GM18868 (cell line): ENCODE measurements at regions not wholly inside any gene's neighbourhood (a gene's known extent, or its start where the extent isn't known, plus 50 kb on each side); places are given as distances from the start of the nearest gene placed in this dataset.
"Not testable (repeated sequence)": the region's sequence is repeated elsewhere in the genome, so short reads cannot be mapped to it uniquely, and the experiment has no call there.

Source experiments
- ATAC-seq: cut with Tn5 transposase; IDR thresholded peaks from one replicate; pipeline ENCODE4 v1.9.1; 2021; ENCODE audit warnings: mild to moderate bottlenecking, moderate library complexity; ENCODE audit not compliant: unreplicated experiment

DNA sequence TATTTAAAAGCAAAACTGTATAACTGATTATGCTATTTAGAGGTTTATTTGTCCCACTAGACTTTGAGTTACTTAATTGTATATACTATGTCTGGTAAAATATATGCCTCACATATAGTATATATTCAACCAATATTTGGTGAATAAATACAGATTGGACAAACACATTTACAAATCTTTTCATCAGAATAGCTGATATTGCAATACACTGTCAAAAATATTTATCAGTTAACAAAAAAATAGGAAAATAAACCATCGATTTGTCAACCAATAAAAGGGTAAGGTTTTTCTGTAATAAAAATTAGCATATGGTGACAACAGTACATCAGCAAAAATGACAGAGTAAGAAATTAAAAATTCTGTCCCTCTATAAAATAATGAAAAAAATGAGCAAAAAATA is 889.9 kb upstream of the INTU start:
- ATAC-seq, result no peak

DNA sequence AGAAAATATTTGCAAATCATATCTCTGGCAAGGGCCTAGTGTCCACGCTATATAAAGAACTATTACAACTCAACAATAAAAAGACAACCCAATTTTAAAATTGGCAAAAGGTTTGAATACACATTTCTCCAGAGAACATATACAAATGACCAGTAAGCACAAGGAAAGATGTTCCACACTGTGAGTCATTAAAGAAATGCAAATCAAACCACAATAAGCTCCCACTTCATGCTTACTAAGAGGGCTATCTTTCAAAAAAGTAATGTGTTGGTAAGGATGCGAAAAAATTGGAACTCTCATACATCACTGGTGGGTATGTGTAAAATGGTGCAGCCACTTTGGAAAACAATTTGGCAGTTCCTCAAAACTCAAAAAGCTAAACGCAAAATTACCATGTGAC is 884.0 kb upstream of the INTU start:
- ATAC-seq, result no peak

DNA sequence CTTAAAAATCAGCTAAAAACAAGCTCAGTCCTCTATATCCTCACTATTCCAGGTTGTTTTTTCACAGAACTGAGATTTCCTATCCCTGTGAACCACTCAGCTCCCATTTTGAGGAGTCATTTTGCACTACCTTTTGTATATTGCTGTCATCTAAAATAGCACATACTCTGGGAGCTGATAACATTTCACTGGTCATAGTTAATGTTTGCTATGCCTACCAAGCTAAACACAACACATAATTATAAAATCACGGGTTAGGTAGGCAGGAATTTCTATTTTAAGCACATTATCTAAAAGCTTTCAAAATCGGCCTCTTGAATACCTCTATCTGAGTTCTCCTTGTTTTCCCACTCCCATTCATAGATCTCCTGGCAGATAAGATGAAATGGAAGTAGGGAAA is 882.0 kb upstream of the INTU start:
- no peak for ATAC-seq

DNA sequence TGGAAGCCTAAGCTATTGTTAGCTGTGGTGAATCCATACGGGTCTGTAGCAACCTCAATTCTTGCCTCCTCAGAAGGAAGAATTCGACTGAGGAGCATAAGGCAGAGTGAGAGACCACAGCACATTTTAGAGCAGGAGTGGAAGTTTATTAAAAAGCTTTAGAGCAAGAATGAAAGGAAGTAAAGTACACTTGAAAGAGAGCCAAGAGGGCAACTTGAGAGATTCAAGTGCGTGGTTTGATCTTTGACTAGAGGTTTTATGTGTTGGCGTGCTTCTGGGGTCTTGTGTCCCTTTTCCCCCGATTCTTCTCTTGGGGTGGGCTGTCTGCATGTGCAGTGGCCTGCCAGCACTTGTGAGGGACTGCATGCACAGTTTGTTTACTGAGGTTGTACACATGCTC is 880.6 kb upstream of the INTU start:
- no peak for ATAC-seq

DNA sequence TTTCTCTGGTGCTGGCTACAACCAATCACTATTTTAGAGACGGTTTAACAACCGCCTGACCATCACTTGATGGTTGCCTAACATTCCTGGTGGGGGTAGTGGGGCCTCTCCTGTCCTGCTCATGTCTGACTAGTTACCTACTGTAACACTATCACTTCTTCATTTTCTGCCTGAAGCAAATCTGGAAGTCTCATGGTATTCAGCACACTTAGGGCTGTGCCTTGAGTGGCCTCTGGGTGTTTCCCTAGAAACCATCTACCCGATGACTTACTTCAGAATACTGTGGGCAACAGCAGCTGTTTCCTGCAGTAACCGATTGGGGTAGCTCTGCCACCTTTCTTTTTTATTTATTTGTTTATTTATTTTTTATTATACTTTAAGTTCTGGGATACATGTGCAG is 880.1 kb upstream of the INTU start:
- ATAC-seq, result no peak

DNA sequence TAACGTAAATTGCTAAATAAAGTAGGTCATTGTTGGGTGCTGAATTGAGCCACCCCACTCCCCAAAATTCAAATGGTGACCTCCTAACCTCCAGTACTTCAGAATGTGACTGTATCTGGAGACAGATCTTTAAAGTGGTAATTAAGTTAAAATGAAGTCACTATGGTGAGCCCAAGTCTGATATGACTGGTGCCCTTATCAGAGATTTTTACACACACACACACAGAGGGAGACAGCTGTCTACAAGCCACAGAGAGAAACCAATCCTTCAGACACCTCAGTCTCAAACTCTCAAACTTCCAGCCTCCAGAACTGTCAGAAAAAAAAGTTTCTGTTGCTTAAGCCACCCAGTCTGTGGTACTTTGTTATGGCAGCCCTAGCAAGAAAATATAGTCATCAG is 879.2 kb upstream of the INTU start:
- ATAC-seq, result no peak

DNA sequence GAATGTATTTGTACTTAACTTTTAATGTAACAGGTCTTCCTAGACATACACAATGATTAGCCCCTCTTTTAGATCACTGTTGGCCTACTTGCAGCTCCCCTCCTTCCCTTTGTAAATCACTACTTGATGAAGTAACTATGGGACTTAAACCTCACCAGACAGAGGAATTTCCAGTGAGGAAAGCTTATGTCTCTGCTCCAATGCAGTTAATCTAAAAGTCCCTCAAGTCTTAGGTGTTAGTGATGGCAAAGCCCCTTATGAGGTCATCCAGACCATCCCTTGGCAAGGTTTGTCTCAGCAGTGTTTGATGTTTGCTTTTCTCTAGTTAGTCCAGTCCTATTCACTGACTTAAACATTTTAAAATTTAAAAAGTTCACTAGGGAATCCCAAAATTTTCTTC is 877.3 kb upstream of the INTU start:
- no peak for ATAC-seq

DNA sequence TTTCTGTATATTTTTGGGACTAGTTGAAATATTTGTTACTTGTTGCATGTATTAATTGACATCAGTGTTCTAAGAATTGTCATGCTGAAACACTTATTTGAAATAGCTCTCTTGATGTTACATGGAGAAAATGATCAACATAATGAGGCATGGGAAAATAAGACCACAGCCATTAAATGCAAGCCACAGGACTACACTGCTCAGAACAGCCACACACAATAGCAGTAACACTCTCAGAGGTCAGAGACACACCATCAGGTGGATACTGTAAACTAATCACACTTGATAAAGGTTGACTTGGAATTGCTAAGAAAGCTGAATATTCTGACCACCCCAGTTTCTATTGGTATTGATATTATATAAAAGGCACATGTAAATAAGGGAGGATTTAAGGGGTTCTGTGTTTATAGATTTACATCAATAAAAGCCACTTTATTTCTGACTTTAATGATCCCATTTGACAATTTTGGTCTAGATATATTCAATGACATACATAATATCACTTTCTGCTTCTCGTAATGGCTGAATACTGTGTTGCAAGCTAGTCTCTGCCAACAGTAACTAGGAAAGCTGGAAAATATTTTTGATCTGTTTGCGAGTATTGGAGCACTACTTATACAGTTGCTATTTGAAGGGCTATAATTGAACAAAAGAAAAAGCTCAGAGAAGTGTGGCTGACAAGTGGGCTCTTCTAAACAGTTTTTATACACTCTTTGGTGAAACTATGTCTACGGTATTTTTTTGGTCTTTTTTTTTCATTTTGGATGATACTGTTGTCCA is 876.5 kb upstream of the INTU start:
- ATAC-seq, result no peak

DNA sequence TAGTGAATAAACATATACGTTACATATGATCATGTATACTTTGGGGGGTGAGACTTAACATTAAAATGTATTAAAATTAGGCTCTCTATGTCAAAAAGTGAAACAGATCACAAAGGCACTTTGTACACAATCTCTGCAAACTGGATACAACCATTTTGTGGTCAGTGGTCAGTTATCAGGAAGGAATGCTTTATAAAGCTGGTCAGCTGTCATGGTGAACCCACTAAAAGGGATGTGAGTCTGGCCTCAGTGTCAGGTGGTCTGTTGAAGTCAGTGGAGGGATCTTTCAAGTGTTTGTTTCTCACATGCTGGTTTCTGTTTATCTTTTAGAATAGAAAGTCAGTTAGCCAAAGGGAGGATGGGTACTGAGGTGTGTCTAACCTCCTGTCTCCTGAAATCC is 875.5 kb upstream of the INTU start:
- no peak for ATAC-seq

DNA sequence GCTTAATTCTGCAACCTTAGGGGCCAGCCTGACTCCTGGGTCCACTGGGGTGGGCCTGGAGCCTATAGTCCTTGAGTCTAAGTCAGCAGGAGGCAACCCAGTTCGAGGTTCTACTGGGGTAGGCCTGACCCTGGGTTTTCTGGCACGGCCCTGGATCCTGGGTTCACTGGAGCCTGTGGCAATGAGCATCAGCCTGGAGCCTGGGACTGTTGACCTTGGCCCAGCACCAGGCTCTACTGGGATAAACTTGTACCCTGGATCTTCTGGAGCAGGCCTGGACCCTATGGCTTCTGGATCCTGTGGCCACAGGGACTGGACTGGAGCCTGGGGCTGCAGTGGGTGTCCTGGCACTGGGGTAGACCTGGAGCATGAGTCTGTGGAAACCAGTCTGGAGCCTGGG is 874.3 kb upstream of the INTU start:
- no peak for ATAC-seq

DNA sequence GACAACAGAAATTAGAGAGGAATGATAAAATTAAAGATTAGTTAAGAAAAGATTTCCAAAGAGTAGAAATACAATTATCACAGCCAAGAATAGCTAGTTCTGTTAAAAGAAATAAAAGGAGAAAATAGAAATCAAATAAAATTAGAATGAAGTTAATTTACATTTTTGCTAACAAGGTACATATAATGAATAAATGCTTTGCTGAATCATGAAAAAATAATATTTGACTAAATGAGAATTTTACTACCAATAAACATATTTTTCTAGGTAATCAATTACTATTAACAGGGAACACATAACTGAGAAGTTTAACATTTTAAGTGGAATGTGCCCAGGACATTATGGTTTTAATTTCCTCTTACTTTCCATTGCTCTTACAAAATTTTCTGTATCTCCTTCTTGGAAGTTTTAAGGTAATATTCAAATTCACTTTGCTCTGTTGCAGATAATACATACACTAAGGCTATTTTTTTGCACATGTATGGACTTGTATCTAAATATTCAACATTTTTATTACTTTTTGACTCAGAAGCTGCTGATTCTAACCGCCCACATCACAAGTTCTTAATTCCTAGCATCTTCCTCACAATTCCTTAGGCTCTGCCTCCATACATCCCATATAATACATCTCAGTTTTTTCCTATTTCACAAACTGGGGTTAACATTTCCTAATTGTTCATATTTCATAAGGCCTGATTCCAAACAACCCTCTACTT is 870.7 kb upstream of the INTU start:
- no peak for ATAC-seq

DNA sequence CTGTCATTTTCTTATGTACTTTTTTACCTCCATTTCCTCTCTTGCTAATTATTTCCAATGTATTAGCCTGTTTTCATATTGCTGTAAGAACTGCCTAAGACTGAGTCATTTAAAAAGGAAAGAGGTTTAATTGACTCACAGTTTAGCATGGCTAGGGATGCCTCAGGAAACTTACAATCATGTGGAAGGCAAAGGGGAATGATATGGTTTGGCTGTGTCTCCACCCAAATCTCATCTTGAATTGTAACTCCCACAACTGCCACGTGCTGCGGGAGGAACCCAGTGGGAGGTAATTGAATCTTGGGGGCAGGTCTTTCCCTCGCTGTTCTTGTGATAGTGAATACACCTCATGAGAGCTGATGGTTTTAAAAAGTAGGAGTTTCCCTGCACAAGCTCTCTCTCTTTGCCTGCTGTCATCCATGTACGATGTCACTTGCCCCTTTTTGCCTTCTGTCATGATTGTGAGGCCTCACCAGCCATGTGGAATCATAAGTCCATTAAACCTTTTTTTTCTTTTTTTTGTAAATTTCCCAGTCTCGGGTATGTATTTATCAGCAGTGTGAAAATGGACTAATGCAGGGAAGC is 870.0 kb upstream of the INTU start:
- ATAC-seq, result no peak

DNA sequence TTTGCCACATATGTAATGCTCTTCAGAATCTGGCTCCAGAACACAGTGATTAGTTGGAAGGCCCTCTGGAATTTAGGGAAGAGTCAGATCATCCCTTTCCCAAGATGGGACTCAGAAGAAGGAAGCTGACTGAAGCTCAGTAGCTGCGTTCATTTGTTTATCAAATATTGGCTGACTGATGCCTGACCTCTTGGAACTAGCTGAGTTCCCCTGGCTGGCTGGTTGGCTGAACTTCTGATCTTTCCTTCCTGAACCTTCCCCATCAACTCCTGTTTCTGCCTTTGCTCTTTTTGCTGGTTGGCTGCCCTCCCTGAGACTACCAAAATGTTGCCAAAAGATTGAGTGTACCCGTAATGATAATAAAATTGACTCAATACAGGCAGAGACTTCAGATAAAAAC is 866.5 kb upstream of the INTU start:
- ATAC-seq, result no peak

DNA sequence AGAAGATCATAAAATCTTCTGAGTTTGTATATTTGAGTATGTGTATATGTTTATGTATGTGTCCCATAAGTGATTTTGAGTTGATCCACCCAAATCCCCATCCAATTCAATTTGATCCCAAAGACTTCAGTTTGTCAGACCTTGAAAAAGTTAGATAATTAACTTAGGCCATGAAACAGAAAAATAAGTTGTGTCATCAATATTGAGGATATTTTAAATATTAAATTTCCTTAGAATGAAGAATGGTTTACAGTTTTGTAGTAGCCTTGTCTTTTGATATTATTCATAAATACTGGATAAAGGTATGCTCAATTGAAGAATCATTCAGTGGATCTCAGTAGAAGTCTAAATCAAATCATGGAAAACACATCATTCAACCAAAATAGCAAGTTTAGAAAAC is 864.4 kb upstream of the INTU start:
- no peak for ATAC-seq

DNA sequence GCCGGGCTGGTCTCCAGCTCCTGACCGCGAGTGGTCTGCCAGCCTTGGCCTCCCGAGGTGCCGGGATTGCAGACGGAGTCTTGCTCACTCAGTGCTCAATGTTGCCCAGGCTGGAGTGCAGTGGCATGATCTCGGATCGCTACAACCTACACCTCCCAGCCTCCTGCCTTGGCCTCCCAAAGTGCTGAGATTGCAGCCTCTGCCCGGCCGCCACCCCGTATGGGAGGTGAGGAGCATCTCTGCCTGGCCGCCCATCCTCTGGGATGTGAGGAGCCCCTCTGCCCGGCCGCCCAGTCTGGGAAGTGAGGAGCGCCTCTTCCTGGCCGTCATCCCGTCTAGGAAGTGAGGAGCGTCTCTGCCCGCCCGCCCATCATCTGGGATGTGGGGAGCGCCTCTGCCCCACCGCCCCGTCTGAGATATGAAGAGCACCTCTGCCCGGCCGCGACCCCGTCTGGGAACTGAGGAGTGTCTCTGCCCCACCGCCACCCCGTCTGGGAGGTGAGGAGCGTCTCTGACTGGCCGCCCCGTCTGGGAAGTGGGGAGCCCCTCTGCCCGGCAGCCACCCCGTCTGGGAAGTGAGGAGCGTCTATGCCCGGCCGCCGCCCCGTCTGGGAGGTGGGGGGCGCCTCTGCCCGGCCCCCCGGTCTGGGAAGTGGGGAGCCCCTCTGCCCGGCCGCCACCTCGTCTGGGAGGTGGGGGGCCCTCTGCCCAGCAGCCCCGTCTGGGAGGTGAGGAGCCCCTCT is 861.8 kb upstream of the INTU start:
- not testable (repeated sequence) for ATAC-seq

DNA sequence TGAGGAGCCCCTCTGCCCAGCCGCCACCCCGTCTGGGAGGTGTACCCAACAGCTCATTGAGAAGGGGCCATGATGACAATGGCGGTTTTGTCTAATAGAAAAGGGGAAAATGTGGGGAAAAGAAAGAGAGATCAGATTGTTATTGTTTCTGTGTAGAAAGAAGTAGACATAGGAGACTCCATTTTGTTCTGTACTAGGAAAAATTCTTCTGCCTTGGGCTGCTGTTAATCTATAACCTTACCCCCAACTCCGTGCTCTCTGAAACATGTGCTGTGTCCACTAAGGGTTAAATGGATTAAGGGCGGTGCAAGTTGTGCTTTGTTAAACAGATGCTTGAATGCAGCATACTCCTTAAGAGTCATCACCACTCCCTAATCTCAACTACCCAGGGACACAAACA is 861.1 kb upstream of the INTU start:
- ATAC-seq, result not testable (repeated sequence)

DNA sequence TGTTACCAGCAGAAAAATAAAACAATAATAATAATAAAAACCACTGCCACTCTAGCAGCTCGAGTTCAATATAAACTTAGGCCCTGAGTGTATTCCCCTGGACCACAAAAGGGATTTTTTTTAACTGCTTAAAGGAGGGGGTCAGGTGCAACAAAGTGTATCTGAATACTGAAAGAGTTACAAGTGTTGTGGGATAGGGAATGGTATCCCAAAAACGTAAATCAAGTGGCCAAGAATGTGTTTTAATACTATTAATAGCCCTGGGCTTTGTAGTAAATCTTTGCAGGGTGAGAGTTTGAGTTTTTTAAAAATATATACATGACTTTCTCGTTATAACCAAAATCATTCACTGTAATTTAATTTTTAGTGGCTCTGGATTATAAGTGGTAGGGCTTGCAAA is 860.1 kb upstream of the INTU start:
- no peak for ATAC-seq

DNA sequence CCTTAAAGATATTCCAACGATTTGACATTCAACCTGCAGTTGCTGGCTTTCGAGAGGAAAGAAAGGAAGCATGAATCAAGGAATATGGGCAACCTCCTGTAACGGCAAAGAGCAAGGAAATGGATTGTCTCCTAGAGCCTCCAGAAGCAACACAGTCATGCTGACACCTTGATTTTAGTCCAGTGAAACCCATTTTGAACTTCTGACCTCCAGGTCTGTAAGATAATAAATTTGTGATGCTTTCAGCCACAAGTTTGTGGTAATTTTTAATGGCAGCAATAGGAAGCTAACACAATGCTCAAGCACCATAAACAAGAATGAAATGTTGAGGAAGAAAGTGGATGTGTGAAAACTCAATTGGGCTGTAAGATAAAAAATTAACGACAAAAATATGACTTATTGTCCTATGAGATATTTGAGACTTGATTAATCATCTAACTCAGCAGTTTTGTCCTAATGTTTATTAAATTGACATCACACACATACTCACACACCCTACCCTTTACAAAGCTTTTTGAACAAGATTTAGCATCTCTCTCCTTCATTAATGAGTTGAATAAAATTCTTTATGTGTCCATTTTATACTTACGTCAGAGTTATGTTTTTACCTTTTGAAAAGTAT is 857.2 kb upstream of the INTU start:
- ATAC-seq, result no peak

DNA sequence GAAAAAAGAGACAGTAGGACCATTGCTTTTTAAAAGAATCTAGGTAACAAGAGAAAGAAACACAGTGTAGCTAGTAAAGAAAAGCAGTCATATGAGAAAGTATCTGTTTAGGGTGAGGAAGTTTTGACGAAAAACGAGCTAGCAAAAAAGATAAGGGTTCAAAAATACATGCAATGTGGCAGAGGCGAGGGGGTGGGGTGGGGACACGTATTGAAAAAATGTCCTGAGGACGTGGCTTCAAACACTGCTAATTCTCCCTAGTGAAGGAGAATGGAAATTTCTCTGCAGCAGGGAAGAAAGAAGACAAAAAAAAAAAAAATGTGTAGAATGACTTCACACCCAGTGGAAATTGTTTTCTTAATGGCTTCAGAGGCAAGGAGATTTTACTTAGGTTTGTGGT is 856.4 kb upstream of the INTU start:
- no peak for ATAC-seq

DNA sequence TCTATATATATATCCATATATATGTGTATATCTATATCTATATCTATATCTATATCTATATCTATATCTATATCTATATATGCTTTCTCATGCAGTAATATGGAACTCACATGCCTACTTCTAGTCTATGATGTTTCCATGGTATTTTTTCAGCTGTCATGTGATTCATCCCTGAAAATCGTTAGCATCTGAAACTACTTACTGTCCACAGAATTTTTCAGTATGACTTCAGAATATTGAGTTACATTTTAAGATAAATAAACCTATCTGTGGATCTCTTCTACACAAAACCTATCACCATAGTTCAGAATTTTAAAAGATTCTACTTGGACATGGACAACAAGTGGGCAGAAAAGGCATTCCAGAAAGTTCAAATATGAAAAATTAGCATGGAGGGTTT is 855.1 kb upstream of the INTU start:
- ATAC-seq, result no peak

DNA sequence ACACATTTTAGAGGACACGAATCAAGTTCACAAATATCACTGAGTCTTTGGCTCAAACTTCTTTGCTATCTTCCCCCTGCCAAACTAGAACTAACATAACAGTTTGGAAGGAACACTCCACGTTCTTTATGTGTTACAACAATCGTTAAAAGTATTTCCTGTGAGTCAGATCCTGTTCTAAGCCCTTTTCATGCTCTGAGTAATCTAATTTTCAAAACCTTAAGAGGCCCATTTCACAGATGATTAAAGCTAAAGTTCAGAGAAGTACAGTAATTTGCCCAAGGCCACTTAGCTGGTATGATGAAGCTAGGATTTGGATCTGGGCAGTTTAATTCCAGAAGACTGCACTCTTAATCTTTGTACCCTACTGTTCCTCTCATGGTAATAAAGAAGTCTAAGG is 854.4 kb upstream of the INTU start:
- no peak for ATAC-seq
